IMR-90 (cell line): ENCODE measurements at regions not wholly inside any gene's neighbourhood (a gene's known extent, or its start where the extent isn't known, plus 50 kb on each side); places are given as distances from the start of the nearest gene placed in this dataset.

Experiments
- ATAC-seq: fragments of 200-7000 bp; cut with Tn5 transposase; 2 replicates; pipeline ENCODE4 v1.9.1; 2020; ENCODE audit warnings: low read depth, mild to moderate bottlenecking, moderate library complexity
- BruUV-seq: library from RNA; stranded (reverse); fragments of 400-500 nt; replicated peaks from 2 replicates; lab custom pipeline; 2021; lab: Mats Ljungman, UMichigan
- CTCF ChIA-PET: fragments of 300-600 bp; formaldehyde crosslinking; extraction: SDS; loops from one replicate; lab custom pipeline; 2021; ENCODE audit warnings: antibody characterized with exemption; lab: Yijun Ruan, JAX
- POLR2A ChIA-PET: fragments of 300-600 bp; sonication (Branson Sonifier 250); formaldehyde crosslinking; loops from one replicate; lab custom pipeline; 2022; ENCODE audit warnings: antibody characterized with exemption; ENCODE audit not compliant: unreplicated experiment; lab: Charles Lee
- DNase-seq: peaks from one replicate; pipeline ENCODE4 v3.0.0; 2013
- H2AFZ ChIP-seq: replicated peaks from 2 replicates; pipeline ENCODE3; 2013; ENCODE audit warnings: low read length, mild to moderate bottlenecking; ENCODE audit not compliant: poor library complexity
- H2AK5ac ChIP-seq: 2 replicates; pipeline ENCODE4 v1.6.1; 2013; ENCODE audit warnings: low read depth, low read length, inconsistent platforms
- H2AK9ac ChIP-seq: replicated peaks from 2 replicates; pipeline ENCODE3; 2013; ENCODE audit warnings: mild to moderate bottlenecking, low read depth, low read length, moderate library complexity; ENCODE audit not compliant: poor library complexity
- H2BK120ac ChIP-seq: 2 replicates; pipeline ENCODE4 v1.6.1; 2013; ENCODE audit warnings: low read depth, low read length, inconsistent platforms
- H2BK15ac ChIP-seq: 3 replicates; pipeline ENCODE4 v1.6.1; 2013; ENCODE audit warnings: low read depth, low read length, inconsistent platforms
- H2BK20ac ChIP-seq: 2 replicates; pipeline ENCODE4 v1.6.1; 2013; ENCODE audit warnings: low read depth, mild to moderate bottlenecking, inconsistent platforms, low read length, moderate library complexity
- H2BK5ac ChIP-seq: 2 replicates; pipeline ENCODE4 v1.6.1; 2013; ENCODE audit warnings: mild to moderate bottlenecking, low read depth, low read length, inconsistent platforms; ENCODE audit not compliant: poor library complexity, severe bottlenecking
- H3K14ac ChIP-seq: replicated peaks from 2 replicates; pipeline ENCODE4 v1.6.1; 2013; ENCODE audit warnings: low read depth, low read length, inconsistent platforms
- H3K18ac ChIP-seq: 2 replicates; pipeline ENCODE4 v1.6.1; 2013; ENCODE audit warnings: low read depth, low read length, control low read depth
- H3K23ac ChIP-seq: 2 replicates; pipeline ENCODE4 v1.6.1; 2013; ENCODE audit warnings: low read depth, low read length, inconsistent platforms
- H3K27ac ChIP-seq: 2 replicates; pipeline ENCODE4 v1.5.1; 2013; ENCODE audit warnings: mild to moderate bottlenecking, control low read depth, low read length; ENCODE audit not compliant: insufficient read depth
- H3K27me3 ChIP-seq: 2 replicates; pipeline ENCODE4 v1.6.1; 2013; ENCODE audit warnings: low read length; ENCODE audit not compliant: control insufficient read depth, insufficient read depth
- H3K36me3 ChIP-seq: 2 replicates; pipeline ENCODE4 v1.6.1; 2013; ENCODE audit warnings: low read length, mixed read lengths; ENCODE audit not compliant: control insufficient read depth, insufficient read depth
- H3K4ac ChIP-seq: 2 replicates; pipeline ENCODE4 v1.6.1; 2013; ENCODE audit warnings: low read depth, low read length, inconsistent platforms
- H3K4me1 ChIP-seq: 2 replicates; pipeline ENCODE4 v1.6.1; 2013; ENCODE audit warnings: low read length, mixed read lengths; ENCODE audit not compliant: control insufficient read depth, insufficient read depth
- H3K4me2 ChIP-seq: 2 replicates; pipeline ENCODE4 v1.6.1; 2013; ENCODE audit warnings: low read depth, mild to moderate bottlenecking, control low read depth, low read length, moderate library complexity
- H3K4me3 ChIP-seq: 2 replicates; pipeline ENCODE4 v1.5.1; 2013; ENCODE audit warnings: low read depth, mild to moderate bottlenecking, control low read depth, low read length, moderate library complexity; ENCODE audit not compliant: insufficient read depth
- H3K56ac ChIP-seq: 2 replicates; pipeline ENCODE4 v1.6.1; 2013; ENCODE audit warnings: low read length, inconsistent platforms; ENCODE audit not compliant: insufficient read depth; ENCODE audit errors: extremely low read depth
- H3K79me1 ChIP-seq, 2 experiments: 2 replicates each; pipeline ENCODE4 v1.6.1; 2013; ENCODE audit warnings: low read length in 2 of 2, inconsistent platforms in 1 of 2, low read depth in 1 of 2
- H3K9ac ChIP-seq: 2 replicates; pipeline ENCODE4 v1.6.1; 2013; ENCODE audit warnings: low read depth, low read length, control low read depth
- H3K9me1 ChIP-seq: 2 replicates; pipeline ENCODE4 v1.6.1; 2013; ENCODE audit warnings: low read length, inconsistent platforms; ENCODE audit not compliant: insufficient read depth
- H3K9me3 ChIP-seq: 2 replicates; pipeline ENCODE4 v1.6.1; 2013; ENCODE audit warnings: low read length; ENCODE audit not compliant: control insufficient read depth, insufficient read depth
- H4K20me1 ChIP-seq: 2 replicates; pipeline ENCODE4 v1.6.1; 2013; ENCODE audit warnings: low read length, inconsistent platforms; ENCODE audit not compliant: insufficient read depth
- H4K5ac ChIP-seq: 2 replicates; pipeline ENCODE4 v1.6.1; 2013; ENCODE audit warnings: mild to moderate bottlenecking, low read depth, low read length, control low read depth
- H4K8ac ChIP-seq, 2 experiments: 2 replicates each; pipeline ENCODE4 v1.6.1; 2013; ENCODE audit warnings: low read depth in 2 of 2, low read length in 2 of 2, control low read depth in 1 of 2, inconsistent platforms in 1 of 2
- H4K91ac ChIP-seq: 2 replicates; pipeline ENCODE4 v1.6.1; 2013; ENCODE audit warnings: low read depth, low read length, inconsistent platforms; ENCODE audit not compliant: insufficient read depth
- CEBPB ChIP-seq: IDR thresholded peaks from 2 replicates; pipeline ENCODE4 v1.6.1; 2012; ENCODE audit warnings: low read depth, low read length, improper control_type of control experiment
- NFE2L2 ChIP-seq: fragments of 150-350 bp; IDR thresholded peaks from 2 replicates; pipeline ENCODE4 v1.6.1; 2016; ENCODE audit warnings: low read depth, mild to moderate bottlenecking, low read length
- RCOR1 ChIP-seq: IDR thresholded peaks from 2 replicates; pipeline ENCODE4 v1.6.1; 2012; ENCODE audit warnings: mild to moderate bottlenecking, low read length, improper control_type of control experiment; ENCODE audit not compliant: insufficient replicate concordance
- RFX5 ChIP-seq: IDR thresholded peaks from 2 replicates; pipeline ENCODE4 v1.8.0; 2012; ENCODE audit warnings: low read depth, mild to moderate bottlenecking, low read length, moderate library complexity
- SMC3 ChIP-seq: fragments of 150-350 bp; IDR thresholded peaks from 2 replicates; pipeline ENCODE4 v1.6.1; 2016; ENCODE audit warnings: low read depth, mild to moderate bottlenecking, antibody characterized with exemption, low read length, moderate library complexity
- WGBS, 2 experiments: methylation state at CpG; one replicate each; pipeline versions ENCODE4 v1.1.5 to v1.1.7; 2013; ENCODE audit warnings: missing lambda C conversion rate in 2 of 2; ENCODE audit not compliant: insufficient read length in 1 of 2; ENCODE audit errors: extremely low coverage in 2 of 2; 5-methylcytosine and 5-hydroxymethylcytosine counted together
- dilution Hi-C: fragments of 300-500 bp; cut with HindIII; formaldehyde crosslinking; loops from one replicate; pipeline ENCODE4 v1.14.3; 2018; ENCODE audit warnings: low sequenced_read_pairs; ENCODE audit not compliant: unreplicated experiment
- in situ Hi-C: fragments of 300-500 bp; cut with MboI; formaldehyde crosslinking; loops from 3 replicates; pipeline ENCODE4 v1.14.3; 2019; ENCODE audit warnings: low sequenced_read_pairs, inconsistent platforms, mixed read lengths
- intact Hi-C: fragments of 100-400 bp; cut with micrococcal nuclease; formaldehyde crosslinking; loops from 2 replicates; pipeline ENCODE4 v1.10.0; 2022

DNA sequence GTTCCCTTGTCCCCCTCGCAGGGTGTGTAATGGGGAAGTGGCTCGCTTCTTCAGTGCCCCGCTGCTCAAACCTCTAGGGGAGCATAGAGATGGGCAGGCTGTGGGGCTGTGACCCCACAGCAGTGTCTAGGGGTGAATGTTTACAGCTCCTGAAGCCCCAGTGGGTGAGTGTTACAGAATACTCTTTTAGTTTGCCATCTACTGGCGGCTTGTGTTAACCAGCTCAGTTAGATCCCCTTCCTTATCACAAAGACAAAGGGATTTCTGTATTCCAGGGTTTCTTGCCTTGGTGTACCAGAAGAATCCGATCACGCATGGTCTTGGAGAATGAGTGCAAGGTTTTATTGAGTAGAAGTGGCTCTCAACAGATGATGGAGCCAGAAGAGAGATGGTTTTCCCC is 108.1 kb upstream of the IQCM start:
- no TSS peak for BruUV-seq
- no peak overlapping the region for H3K14ac ChIP-seq
- H3K18ac ChIP-seq: no peak overlapping the region
- no peaks in the 10 kb centered on the region for H3K9me3 ChIP-seq
- H3K56ac ChIP-seq: no peak overlapping the region
- intact Hi-C loops: no loop called here
- no peak overlapping the region for H3K9ac ChIP-seq
- no peak overlapping the region for H2BK20ac ChIP-seq
- H3K27ac ChIP-seq: no peak overlapping the region
- H2AK5ac ChIP-seq: no peak overlapping the region
- TF ChIP-seq NFE2L2 (no peak), RCOR1 (no peak), RFX5 (no peak), SMC3 (no peak), CEBPB (no peak)
- H4K91ac ChIP-seq: no peak overlapping the region
- H3K4me3 ChIP-seq: no peak overlapping the region
- no peaks in the 10 kb centered on the region for H4K20me1 ChIP-seq
- H3K4me2 ChIP-seq: no peak overlapping the region
- ATAC-seq: no peak
- POLR2A ChIA-PET: no interaction called here
- H3K27me3 ChIP-seq: no peaks in the 10 kb centered on the region
- no peaks in the 10 kb centered on the region for H3K4me1 ChIP-seq
- H4K8ac ChIP-seq: no peak overlapping the region
- in situ Hi-C loops: no loop called here
- no peak overlapping the region for H2BK15ac ChIP-seq
- no peaks in the 10 kb centered on the region for H3K9me1 ChIP-seq
- no peak for DNase-seq
- dilution Hi-C loops: no loop called here
- CTCF ChIA-PET: no interaction called here
- no peaks in the 10 kb centered on the region for H3K36me3 ChIP-seq
- H2AFZ ChIP-seq: no peak overlapping the region
- WGBS, 2 experiments: 93% methylated on average over 5 of the region's 6 CpGs; no CpG with 5 or more reads in 1 of the 2 experiments
- no peak overlapping the region for H2AK9ac ChIP-seq
- no peak overlapping the region for H2BK120ac ChIP-seq
- H3K79me1 ChIP-seq: no peaks in the 10 kb centered on the region
- H3K4ac ChIP-seq: no peak overlapping the region
- H4K5ac ChIP-seq: no peak overlapping the region
- no peak overlapping the region for H2BK5ac ChIP-seq
- H3K23ac ChIP-seq: no peak overlapping the region
